ENCODE measurements at regions not wholly inside any gene's neighbourhood (a gene's known extent, or its start where the extent isn't known, plus 50 kb on each side); places are given as distances from the start of the nearest gene placed in this dataset.

DNA sequence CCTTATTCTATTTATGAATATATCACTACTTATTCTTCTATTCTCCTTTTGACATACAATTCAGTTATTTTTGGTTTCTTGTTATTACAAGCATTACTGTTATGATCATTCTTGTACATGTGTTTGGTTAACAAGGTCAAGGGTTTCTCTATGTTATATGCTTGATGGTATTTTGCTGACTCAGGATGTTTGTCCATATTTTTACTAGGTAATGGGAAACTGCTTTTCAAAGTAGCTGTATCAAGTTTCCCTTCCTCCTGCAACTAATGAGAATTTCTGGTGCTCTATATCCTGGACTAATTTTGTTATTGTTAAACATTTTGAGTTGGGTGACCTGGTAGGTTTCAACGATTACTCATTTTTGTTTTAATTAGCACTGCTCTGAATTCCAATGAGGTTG, 841.0 kb downstream of the OTOL1 start:
- H3K18ac ChIP-seq (ENCODE audit: insufficient read length, low read depth, low read length) = no peak overlapping the region
- H3K23ac ChIP-seq (ENCODE audit: insufficient read length, low read depth, low read length) = no peak overlapping the region
- H3K56ac ChIP-seq (ENCODE audit: insufficient read length, low read depth, low read length) = no peak overlapping the region
- H3K4me1 Mint-ChIP-seq = no peaks in the 10 kb centered on the region
- H3K4me2 ChIP-seq (ENCODE audit: insufficient read depth, insufficient read length, low read length) = no peak overlapping the region
- H2AK5ac ChIP-seq (ENCODE audit: insufficient read length, low read length) = no peak overlapping the region
- no peak overlapping the region for H2AFZ ChIP-seq (ENCODE audit: low read length)
- DNase-seq = no peak
- no peak overlapping the region for H3K27ac Mint-ChIP-seq
- no peak overlapping the region for H3K27ac ChIP-seq (ENCODE audit: insufficient read length, low read depth, low read length)
- H2BK20ac ChIP-seq (ENCODE audit: low read depth, low read length, poor library complexity, severe bottlenecking) = no peak overlapping the region
- no peak overlapping the region for H4K5ac ChIP-seq (ENCODE audit: insufficient read length, low read depth, low read length)
- no peaks in the 10 kb centered on the region for H3K23me2 ChIP-seq (ENCODE audit: insufficient read length, low read depth, low read length, poor library complexity, severe bottlenecking)
- H3K79me2 ChIP-seq (ENCODE audit: insufficient read depth, low read length) = no peaks in the 10 kb centered on the region
- no peak overlapping the region for H2BK120ac ChIP-seq (ENCODE audit: low read depth, low read length, poor library complexity, severe bottlenecking)
- H2BK15ac ChIP-seq (ENCODE audit: low read depth, low read length) = no peak overlapping the region
- H3K27me3 Mint-ChIP-seq (ENCODE audit: low read depth) = no peaks in the 10 kb centered on the region
- H2BK12ac ChIP-seq (ENCODE audit: insufficient read length, low read depth, low read length) = no peak overlapping the region
- no CpG with 5 or more reads among the region's 1 CpG for WGBS (ENCODE audit: extremely low coverage, insufficient read length, low lambda C conversion rate)
- H3K4ac ChIP-seq (ENCODE audit: low read depth, low read length) = no peak overlapping the region
- TF ChIP-seq, protein P1, sequence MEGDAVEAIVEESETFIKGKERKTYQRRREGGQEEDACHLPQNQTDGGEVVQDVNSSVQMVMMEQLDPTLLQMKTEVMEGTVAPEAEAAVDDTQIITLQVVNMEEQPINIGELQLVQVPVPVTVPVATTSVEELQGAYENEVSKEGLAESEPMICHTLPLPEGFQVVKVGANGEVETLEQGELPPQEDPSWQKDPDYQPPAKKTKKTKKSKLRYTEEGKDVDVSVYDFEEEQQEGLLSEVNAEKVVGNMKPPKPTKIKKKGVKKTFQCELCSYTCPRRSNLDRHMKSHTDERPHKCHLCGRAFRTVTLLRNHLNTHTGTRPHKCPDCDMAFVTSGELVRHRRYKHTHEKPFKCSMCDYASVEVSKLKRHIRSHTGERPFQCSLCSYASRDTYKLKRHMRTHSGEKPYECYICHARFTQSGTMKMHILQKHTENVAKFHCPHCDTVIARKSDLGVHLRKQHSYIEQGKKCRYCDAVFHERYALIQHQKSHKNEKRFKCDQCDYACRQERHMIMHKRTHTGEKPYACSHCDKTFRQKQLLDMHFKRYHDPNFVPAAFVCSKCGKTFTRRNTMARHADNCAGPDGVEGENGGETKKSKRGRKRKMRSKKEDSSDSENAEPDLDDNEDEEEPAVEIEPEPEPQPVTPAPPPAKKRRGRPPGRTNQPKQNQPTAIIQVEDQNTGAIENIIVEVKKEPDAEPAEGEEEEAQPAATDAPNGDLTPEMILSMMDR (conservative IDR thresholded peaks at IDR 0.05) = no peak
- no peaks in the 10 kb centered on the region for H3K27me3 ChIP-seq (ENCODE audit: insufficient read depth, low read length)
- no peak overlapping the region for H3K4me3 Mint-ChIP-seq
- H4K20me1 ChIP-seq (ENCODE audit: control insufficient read depth, insufficient read depth, insufficient read length) = no peaks in the 10 kb centered on the region
- no peak overlapping the region for H3K14ac ChIP-seq (ENCODE audit: insufficient read depth, low read length)
- H4K8ac ChIP-seq (replicated peaks; ENCODE audit: insufficient read length, low read depth, low read length) = no peak overlapping the region
- H3K79me1 ChIP-seq (ENCODE audit: insufficient read depth, low read depth, low read length, poor library complexity, severe bottlenecking) = no peaks in the 10 kb centered on the region
- H4K91ac ChIP-seq (ENCODE audit: insufficient read length, low read depth, low read length) = no peak overlapping the region
- H3K9me3 ChIP-seq (ENCODE audit: control insufficient read depth, low read depth, low read length) = peaks cover 6% of the 10 kb centered on the region
- H3K36me3 Mint-ChIP-seq (ENCODE audit: insufficient read depth in 1 of 3, low read depth in 3 of 3) = peaks cover 10 to 18% (median 16%) of the 10 kb centered on the region in 3 experiments
- no peak overlapping the region for H3K9ac ChIP-seq (ENCODE audit: extremely low read depth, insufficient read length, low read length)
- H3K4me1 ChIP-seq (ENCODE audit: insufficient read depth, low read length) = no peaks in the 10 kb centered on the region
- H3T11ph ChIP-seq (ENCODE audit: low read length) = no peak overlapping the region
- peaks cover 19 to 32% of the 10 kb centered on the region in 2 experiments for H3K9me3 Mint-ChIP-seq
- H2BK5ac ChIP-seq (ENCODE audit: insufficient read length, low read length) = no peak overlapping the region

Data from H9 (cell line).